ENCODE measurements at regions not wholly inside any gene's neighbourhood (a gene's known extent, or its start where the extent isn't known, plus 50 kb on each side); places are given as distances from the start of the nearest gene placed in this dataset.

DNA sequence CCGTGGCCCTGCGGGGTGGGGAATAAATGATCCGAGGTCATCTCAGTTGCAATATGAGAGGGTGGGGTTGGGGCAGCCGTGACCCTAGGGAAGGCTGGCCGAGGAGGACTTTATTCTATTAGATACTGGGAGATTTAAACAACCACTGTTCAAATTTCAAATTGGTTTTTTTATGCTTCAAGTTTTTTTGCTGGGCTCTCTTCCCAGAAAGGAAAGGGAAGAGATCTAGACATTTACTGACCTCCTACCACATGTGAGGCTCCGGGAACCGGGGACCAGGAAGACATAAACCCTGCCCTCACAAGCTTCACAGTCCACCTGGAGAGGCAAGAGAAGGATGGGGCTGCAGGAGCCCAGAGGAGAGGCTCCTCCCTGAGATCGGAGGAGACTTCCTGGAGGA is 207.3 kb downstream of the FOXD2 start:
- Histone ChIP-seq H3K27ac (peak overlapping the region in 1 of 2 donors; percentile 39), H3K4me3 (no peak overlapping the region), H3K4me1 (no peaks in the 10 kb centered on the region), H3K36me3 (no peaks in the 10 kb centered on the region), H3K9me3 (no peaks in the 10 kb centered on the region), H3K27me3 (no peaks in the 10 kb centered on the region)
- TF ChIP-seq, protein P1, sequence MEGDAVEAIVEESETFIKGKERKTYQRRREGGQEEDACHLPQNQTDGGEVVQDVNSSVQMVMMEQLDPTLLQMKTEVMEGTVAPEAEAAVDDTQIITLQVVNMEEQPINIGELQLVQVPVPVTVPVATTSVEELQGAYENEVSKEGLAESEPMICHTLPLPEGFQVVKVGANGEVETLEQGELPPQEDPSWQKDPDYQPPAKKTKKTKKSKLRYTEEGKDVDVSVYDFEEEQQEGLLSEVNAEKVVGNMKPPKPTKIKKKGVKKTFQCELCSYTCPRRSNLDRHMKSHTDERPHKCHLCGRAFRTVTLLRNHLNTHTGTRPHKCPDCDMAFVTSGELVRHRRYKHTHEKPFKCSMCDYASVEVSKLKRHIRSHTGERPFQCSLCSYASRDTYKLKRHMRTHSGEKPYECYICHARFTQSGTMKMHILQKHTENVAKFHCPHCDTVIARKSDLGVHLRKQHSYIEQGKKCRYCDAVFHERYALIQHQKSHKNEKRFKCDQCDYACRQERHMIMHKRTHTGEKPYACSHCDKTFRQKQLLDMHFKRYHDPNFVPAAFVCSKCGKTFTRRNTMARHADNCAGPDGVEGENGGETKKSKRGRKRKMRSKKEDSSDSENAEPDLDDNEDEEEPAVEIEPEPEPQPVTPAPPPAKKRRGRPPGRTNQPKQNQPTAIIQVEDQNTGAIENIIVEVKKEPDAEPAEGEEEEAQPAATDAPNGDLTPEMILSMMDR (IDR thresholded peaks at IDR 0.05) = no peak
- no peak for TF ChIP-seq POLR2A (IDR thresholded peaks at IDR 0.05)
- no peak for DNase-seq
- intact Hi-C loops (cut with DNase I; ENCODE audit: low total_unique reads) = no loop called here

DNA sequence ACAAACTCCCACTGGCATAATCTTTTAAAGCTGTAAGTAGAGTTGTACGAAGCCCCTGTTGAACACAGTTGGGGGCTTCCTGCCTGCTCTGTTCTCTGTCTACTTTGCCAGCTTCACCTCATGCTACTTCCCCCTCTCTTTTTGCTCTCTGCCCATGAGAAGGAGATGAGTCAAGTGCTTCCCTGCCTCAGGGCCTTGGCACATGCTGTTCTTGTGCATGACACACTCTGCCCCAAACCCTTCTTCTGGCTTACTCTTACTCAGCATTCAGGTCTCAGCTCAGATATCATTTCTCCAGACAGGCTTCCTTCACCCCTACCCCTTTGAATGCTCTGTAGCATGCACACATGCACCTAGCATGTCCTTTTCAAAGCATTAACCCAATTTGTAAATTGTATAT is 208.8 kb downstream of the FOXD2 start:
- Histone ChIP-seq H3K9me3 (no peaks in the 10 kb centered on the region), H3K27me3 (no peaks in the 10 kb centered on the region), H3K27ac (no peak overlapping the region), H3K4me3 (no peak overlapping the region), H3K4me1 (no peaks in the 10 kb centered on the region), H3K36me3 (no peaks in the 10 kb centered on the region)
- no peak for TF ChIP-seq POLR2A (IDR thresholded peaks at IDR 0.05)
- TF ChIP-seq, protein P1 (IDR thresholded peaks at IDR 0.05) = no peak
- no peak for DNase-seq
- intact Hi-C loops (cut with DNase I; ENCODE audit: low total_unique reads) = no loop called here

DNA sequence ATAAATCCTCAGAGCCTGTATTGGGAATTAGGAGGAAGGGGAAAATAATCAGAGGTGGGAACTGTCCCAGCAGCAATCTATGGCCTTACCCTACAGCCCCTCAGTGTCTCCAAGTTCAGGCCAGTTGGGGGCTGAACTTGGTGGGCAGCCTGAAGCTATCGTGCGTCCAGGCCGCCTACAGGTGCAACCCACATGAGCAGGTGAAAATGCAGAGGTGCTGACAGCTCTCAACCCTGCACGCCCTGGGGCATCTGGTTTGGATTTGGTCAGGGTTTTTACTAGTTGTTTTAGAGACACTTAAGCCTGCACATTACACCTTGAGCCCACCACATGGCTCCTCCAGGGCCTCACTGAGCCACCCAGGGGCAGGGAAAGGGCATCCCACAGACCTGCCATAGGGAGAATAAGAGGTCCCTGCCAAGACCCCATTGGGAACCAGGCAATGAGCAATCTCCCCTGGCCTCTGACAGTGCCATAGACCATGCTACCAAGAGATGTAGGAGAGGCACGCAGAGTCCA is 209.5 kb downstream of the FOXD2 start:
- Histone ChIP-seq H3K27ac (no peak overlapping the region), H3K27me3 (no peaks in the 10 kb centered on the region), H3K9me3 (no peaks in the 10 kb centered on the region), H3K4me3 (no peak overlapping the region), H3K4me1 (no peaks in the 10 kb centered on the region), H3K36me3 (no peaks in the 10 kb centered on the region)
- DNase-seq = no peak
- intact Hi-C loops (cut with DNase I; ENCODE audit: low total_unique reads) = no loop called here
- TF ChIP-seq, protein P1 (IDR thresholded peaks at IDR 0.05) = no peak
- TF ChIP-seq POLR2A (IDR thresholded peaks at IDR 0.05) = no peak

DNA sequence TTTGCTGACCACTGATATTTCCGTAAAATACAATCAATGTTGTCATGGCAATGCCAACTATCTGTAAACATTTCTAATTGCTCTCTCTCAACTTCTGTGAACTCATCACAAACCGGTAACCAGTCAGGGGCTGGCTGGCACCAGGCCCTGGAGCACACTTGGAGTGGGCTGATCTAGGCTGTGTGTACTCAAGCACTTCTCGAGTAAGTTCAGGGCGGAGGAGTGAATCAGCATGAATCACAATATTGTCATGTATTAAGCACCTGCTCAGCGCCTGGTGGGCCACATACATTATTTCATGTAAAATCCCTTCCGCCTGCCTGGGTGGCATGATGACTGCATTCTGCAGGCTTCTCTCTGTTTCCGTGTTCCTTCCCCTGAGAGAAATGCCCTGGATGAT is 212.4 kb downstream of the FOXD2 start:
- Histone ChIP-seq H3K27me3 (no peaks in the 10 kb centered on the region), H3K4me3 (no peak overlapping the region), H3K36me3 (no peaks in the 10 kb centered on the region), H3K4me1 (no peaks in the 10 kb centered on the region), H3K27ac (no peak overlapping the region), H3K9me3 (no peaks in the 10 kb centered on the region)
- TF ChIP-seq POLR2A (IDR thresholded peaks at IDR 0.05) = no peak
- TF ChIP-seq, protein P1 (IDR thresholded peaks at IDR 0.05) = no peak
- DNase-seq = no peak
- intact Hi-C loops (cut with DNase I; ENCODE audit: low total_unique reads) = no loop called here

DNA sequence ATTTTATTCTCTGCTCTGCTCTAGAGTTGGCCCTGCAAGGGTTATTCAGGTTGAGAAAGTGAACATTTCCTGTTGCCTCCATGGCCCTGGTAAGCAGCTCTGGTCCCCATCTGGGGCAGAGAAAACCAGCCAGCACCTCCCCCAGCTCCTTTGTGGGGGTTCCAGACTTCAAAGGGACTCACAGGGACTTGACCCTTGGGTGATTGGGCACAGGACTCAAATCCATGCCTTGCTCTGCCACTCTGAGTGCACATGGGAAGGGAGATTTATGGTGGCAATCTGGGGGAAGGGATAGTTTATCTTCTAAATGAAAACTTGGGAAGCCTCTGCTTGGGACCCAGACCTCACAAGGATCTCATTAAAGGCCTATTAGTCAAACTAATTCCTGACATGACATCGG is 212.8 kb downstream of the FOXD2 start:
- intact Hi-C loops (cut with DNase I; ENCODE audit: low total_unique reads) = no loop called here
- Histone ChIP-seq H3K4me3 (no peak overlapping the region), H3K36me3 (no peaks in the 10 kb centered on the region), H3K4me1 (no peaks in the 10 kb centered on the region), H3K27ac (no peak overlapping the region), H3K9me3 (no peaks in the 10 kb centered on the region), H3K27me3 (no peaks in the 10 kb centered on the region)
- DNase-seq = no peak
- TF ChIP-seq, protein P1 (IDR thresholded peaks at IDR 0.05) = no peak
- TF ChIP-seq POLR2A (IDR thresholded peaks at IDR 0.05) = no peak

Data from uterus (tissue), 3 donors.